GM06990 (cell line): ENCODE measurements at regions not wholly inside any gene's neighbourhood (a gene's known extent, or its start where the extent isn't known, plus 50 kb on each side); places are given as distances from the start of the nearest gene placed in this dataset.
"Not testable (repeated sequence)": the region's sequence is repeated elsewhere in the genome, so short reads cannot be mapped to it uniquely, and the experiment has no call there.

Experiments used
- DNase-seq: peaks from one replicate; pipeline ENCODE4 v3.0.0-alpha.2; 2011; ENCODE audit not compliant: insufficient read length; ENCODE audit errors: extremely low read depth
- H3K27me3 ChIP-seq: replicated peaks from 2 replicates; pipeline ENCODE4 v1.6.0; 2011; ENCODE audit warnings: low read length; ENCODE audit not compliant: control insufficient read depth, insufficient read depth
- H3K36me3 ChIP-seq: 2 replicates; pipeline ENCODE4 v1.5.1; 2011; ENCODE audit warnings: low read length; ENCODE audit not compliant: control insufficient read depth, insufficient read depth
- H3K4me3 ChIP-seq: replicated peaks from 2 replicates; pipeline ENCODE4 v1.5.1; 2011; ENCODE audit warnings: low read depth, mild to moderate bottlenecking, control low read depth, low read length
- TF ChIP-seq, protein P1 (sequence below): IDR thresholded peaks from 2 replicates; pipeline ENCODE4 v1.5.1; 2011; ENCODE audit warnings: low read length, control low read depth, mild to moderate bottlenecking, inconsistent platforms; ENCODE audit not compliant: insufficient read depth, poor library complexity, severe bottlenecking

DNA sequence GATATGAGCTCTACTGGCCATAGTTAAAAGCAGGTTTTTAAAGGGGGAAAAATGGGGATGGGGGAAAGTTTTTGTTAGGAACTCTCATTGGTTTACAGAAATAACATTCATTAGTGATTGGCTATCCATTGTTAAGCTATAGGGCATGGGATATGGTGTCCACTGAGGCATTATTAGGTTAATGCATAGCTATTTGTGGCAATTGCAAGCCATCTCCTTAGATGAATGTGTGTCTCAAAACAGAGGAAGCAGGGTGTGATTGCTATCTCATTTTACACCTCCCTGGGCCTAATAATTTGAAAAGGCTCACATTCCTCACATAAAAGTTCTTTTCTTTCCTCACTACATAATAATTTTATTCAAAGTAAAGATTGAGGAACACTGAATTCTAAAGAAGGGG is 396.6 kb downstream of the TAFA4 start:
- TF ChIP-seq, protein P1, sequence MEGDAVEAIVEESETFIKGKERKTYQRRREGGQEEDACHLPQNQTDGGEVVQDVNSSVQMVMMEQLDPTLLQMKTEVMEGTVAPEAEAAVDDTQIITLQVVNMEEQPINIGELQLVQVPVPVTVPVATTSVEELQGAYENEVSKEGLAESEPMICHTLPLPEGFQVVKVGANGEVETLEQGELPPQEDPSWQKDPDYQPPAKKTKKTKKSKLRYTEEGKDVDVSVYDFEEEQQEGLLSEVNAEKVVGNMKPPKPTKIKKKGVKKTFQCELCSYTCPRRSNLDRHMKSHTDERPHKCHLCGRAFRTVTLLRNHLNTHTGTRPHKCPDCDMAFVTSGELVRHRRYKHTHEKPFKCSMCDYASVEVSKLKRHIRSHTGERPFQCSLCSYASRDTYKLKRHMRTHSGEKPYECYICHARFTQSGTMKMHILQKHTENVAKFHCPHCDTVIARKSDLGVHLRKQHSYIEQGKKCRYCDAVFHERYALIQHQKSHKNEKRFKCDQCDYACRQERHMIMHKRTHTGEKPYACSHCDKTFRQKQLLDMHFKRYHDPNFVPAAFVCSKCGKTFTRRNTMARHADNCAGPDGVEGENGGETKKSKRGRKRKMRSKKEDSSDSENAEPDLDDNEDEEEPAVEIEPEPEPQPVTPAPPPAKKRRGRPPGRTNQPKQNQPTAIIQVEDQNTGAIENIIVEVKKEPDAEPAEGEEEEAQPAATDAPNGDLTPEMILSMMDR = no peak
- H3K27me3 ChIP-seq = no peaks in the 10 kb centered on the region
- no peaks in the 10 kb centered on the region for H3K36me3 ChIP-seq
- no peak for DNase-seq
- H3K4me3 ChIP-seq = no peak overlapping the region

DNA sequence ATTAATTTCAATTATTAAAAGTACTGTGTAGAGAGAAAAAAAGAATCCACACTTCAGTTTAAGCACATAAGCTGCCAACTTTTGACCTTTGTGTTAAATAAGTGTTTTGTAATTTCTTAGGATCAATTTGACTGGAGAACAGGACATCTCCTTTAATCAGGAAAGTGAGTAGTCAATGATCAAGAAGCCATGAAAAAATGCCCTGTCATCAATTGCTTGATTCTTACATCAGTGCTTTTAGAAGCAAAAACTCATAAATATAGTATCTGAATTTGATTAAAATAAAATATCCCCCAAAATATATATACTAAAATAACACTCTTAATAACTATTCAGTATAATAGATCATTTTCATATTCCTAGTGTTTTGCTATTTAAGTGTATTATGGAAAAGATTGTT is 409.0 kb downstream of the TAFA4 start:
- DNase-seq = no peak
- H3K4me3 ChIP-seq = no peak overlapping the region
- TF ChIP-seq, protein P1 = no peak
- no peaks in the 10 kb centered on the region for H3K36me3 ChIP-seq
- no peaks in the 10 kb centered on the region for H3K27me3 ChIP-seq

DNA sequence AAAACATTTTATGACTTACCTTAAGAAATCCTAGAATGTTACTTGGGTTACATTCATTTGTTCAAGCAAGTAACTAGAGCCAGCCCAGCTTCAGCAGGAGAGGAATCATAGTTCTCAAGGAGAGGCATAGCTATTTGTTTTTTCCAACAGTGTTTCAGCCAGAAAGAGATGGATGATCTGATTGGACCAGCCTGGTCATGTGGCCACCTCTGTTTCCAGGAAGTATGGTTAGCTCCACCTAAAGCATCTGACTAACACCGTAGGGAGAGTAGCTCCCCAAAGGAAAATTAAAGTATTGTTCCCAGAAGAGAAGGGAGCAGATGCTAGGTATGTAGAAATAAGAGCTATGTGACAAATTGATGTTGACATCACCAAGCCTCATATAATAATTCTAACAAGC is 417.1 kb downstream of the TAFA4 start:
- Histone ChIP-seq H3K4me3 (no peak overlapping the region), H3K36me3 (no peaks in the 10 kb centered on the region), H3K27me3 (no peaks in the 10 kb centered on the region)
- DNase-seq = no peak
- TF ChIP-seq, protein P1 = no peak

DNA sequence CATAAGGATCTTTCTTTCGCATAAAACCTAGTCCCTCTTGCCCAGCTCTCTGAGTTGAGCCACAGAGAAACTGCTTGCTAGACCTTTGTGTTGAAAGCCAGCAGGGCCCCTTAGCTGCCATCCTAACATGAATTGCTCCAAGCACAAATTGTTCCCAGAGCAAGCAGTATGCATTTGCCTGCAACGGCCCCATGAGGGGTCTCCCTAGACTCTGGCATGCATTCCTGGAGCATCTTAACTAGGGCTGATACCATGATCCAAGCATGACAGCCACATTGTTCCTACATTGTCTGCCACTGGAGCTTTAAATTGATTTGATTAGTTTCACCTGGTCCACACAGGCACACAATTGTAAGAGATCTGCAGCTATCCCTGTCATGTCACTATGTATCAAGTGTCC is 428.1 kb downstream of the TAFA4 start:
- Histone ChIP-seq H3K27me3 (no peaks in the 10 kb centered on the region), H3K36me3 (no peaks in the 10 kb centered on the region), H3K4me3 (no peak overlapping the region)
- TF ChIP-seq, protein P1 = no peak
- DNase-seq = no peak

DNA sequence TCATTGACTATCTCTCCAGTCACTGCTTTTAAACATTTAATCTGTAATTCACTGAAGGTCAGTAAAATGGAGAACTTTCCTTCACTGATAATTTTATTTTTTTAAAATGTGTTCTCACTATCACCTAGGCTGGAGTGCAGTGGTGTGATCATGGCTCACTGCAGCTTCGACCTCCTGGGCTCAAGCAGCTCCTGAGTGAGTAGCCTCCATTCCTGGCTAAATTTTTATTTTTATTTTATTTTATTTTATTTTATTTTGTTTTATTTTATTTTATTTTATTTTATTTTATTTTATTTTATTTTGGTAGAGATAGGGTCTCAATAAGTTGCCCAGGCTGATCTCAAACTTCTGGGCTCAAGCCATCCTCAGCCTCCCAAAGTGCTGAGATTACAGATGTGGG is 446.5 kb downstream of the TAFA4 start:
- H3K4me3 ChIP-seq, H3K27me3 ChIP-seq, H3K36me3 ChIP-seq, DNase-seq: not testable (repeated sequence)

DNA sequence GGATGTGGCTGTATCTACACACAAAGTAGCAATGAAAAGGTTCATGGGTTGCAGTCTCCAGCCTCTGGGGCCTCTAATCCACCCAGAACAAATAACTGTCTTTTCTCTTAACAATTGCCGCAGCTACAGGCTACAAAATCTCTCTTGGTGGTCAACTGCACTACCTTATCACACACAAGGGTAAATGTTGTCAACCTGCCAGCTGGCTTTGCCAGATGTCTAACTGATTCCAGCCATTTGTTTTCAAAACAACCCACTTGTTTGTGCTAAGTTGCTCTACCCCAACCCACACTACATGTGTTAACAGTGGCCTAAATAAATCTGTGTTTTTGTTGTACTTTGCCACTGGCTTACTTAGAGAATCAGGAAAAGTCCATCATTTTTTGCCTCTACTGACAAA is 447.3 kb downstream of the TAFA4 start:
- Histone ChIP-seq H3K36me3 (no peaks in the 10 kb centered on the region), H3K27me3 (no peaks in the 10 kb centered on the region), H3K4me3 (no peak overlapping the region)
- DNase-seq = no peak
- TF ChIP-seq, protein P1 = no peak
